Peyer's patch (tissue), 4 donors: ENCODE measurements at regions not wholly inside any gene's neighbourhood (a gene's known extent, or its start where the extent isn't known, plus 50 kb on each side); places are given as distances from the start of the nearest gene placed in this dataset.

ENCODE experiments used
- POLR2A ChIP-seq, 2 donors: fragments of 450-650 bp; IDR thresholded peaks; one replicate each; pipeline ENCODE4 v1.5.1; 2017; ENCODE audit warnings: antibody characterized with exemption in 2 of 2, mild to moderate bottlenecking in 2 of 2, moderate library complexity in 2 of 2
- TF ChIP-seq, protein P1 (sequence below), 6 experiments: fragments of 450-650 bp in 4 of 6; fragments of 200-600 bp in 2 of 6; sonication (generic) in 1 of 6; IDR thresholded peaks; one replicate each; pipeline ENCODE4 v1.5.1; 2017 to 2019; ENCODE audit warnings: antibody characterized with exemption in 6 of 6, mild to moderate bottlenecking in 3 of 6, moderate library complexity in 1 of 6

DNA sequence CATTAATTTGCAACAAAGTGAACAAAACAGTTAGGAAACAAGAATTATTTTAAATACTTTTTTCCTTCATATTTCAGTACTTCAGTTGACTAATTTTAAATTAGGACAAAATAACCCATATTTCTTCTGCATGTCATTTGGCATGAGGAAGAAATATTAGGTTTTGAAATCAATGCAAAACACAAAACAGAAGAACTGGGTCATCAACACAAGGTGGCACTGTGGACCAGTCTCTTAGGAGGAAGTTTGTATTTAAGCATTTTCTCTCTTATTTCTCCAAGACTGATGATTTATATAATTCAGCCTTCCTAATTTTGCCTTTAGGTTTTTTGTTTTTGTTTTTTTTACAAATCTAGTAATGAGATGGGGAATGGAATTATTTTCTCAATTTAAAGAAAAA is 352.8 kb upstream of the KCNH7 start:
- TF ChIP-seq, protein P1, sequence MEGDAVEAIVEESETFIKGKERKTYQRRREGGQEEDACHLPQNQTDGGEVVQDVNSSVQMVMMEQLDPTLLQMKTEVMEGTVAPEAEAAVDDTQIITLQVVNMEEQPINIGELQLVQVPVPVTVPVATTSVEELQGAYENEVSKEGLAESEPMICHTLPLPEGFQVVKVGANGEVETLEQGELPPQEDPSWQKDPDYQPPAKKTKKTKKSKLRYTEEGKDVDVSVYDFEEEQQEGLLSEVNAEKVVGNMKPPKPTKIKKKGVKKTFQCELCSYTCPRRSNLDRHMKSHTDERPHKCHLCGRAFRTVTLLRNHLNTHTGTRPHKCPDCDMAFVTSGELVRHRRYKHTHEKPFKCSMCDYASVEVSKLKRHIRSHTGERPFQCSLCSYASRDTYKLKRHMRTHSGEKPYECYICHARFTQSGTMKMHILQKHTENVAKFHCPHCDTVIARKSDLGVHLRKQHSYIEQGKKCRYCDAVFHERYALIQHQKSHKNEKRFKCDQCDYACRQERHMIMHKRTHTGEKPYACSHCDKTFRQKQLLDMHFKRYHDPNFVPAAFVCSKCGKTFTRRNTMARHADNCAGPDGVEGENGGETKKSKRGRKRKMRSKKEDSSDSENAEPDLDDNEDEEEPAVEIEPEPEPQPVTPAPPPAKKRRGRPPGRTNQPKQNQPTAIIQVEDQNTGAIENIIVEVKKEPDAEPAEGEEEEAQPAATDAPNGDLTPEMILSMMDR (IDR thresholded peaks at IDR 0.05) = peak in 2 of 6 experiments; percentile 34 to 42
- TF ChIP-seq POLR2A (IDR thresholded peaks at IDR 0.05) = no peak
